ENCODE measurements at regions not wholly inside any gene's neighbourhood (a gene's known extent, or its start where the extent isn't known, plus 50 kb on each side); places are given as distances from the start of the nearest gene placed in this dataset.
A peak's percentile ranks its signal among the peaks of the same experiment; 100 is the strongest.

DNA sequence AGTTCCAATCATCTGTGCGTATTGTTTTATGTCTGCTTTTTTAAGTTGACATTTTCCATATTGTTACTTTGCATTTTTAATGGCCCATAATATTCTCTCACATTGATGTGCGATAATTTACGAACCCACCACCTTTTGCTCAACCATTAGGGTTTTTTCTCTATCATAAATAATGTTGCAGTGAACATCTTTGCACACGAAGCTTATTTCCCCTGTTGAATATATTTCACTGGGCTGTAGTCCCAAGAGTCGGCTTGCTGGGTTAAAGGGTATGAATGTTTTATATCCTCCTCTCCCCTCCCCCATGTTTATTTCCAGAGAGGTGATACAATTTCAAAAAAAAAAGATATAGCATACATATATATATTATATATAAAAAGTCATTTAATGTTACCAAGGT, 272.7 kb upstream of the RGMA start:
- ATAC-seq, result no peak
- TF ChIP-seq POLR2A (IDR thresholded peaks at IDR 0.05), result no peak
- TF ChIP-seq, protein P1, sequence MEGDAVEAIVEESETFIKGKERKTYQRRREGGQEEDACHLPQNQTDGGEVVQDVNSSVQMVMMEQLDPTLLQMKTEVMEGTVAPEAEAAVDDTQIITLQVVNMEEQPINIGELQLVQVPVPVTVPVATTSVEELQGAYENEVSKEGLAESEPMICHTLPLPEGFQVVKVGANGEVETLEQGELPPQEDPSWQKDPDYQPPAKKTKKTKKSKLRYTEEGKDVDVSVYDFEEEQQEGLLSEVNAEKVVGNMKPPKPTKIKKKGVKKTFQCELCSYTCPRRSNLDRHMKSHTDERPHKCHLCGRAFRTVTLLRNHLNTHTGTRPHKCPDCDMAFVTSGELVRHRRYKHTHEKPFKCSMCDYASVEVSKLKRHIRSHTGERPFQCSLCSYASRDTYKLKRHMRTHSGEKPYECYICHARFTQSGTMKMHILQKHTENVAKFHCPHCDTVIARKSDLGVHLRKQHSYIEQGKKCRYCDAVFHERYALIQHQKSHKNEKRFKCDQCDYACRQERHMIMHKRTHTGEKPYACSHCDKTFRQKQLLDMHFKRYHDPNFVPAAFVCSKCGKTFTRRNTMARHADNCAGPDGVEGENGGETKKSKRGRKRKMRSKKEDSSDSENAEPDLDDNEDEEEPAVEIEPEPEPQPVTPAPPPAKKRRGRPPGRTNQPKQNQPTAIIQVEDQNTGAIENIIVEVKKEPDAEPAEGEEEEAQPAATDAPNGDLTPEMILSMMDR (IDR thresholded peaks at IDR 0.05 in 4 of 5, conservative IDR thresholded peaks at IDR 0.05 in 1 of 5), result no peak
- H3K9me3 ChIP-seq, result no peaks in the 10 kb centered on the region

DNA sequence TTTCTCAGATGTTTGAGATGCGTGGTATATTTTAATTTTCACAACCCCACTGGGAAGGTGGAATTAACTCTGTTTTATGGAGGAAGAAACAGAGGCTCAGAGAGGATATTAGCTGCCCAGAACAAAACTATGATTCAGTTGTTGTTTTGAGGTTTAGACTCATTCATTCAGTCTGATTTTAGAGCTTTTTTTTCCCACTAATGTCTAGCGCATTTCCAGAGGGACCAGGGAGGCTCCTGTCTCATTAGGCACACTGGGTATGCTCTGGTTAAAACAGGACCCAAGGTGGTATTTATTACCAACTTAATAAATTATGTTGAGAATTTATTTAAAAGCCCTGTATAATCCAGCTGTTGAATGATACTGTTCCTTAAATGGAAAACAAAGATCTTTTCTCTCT, 272.0 kb upstream of the RGMA start:
- no peaks in the 10 kb centered on the region for H3K4me1 ChIP-seq
- DNase-seq (no peak), ATAC-seq (no peak)
- no peak overlapping the region for H3K4me3 ChIP-seq
- no peak for TF ChIP-seq POLR2A (IDR thresholded peaks at IDR 0.05)
- TF ChIP-seq, protein P1 (IDR thresholded peaks at IDR 0.05 in 4 of 5, conservative IDR thresholded peaks at IDR 0.05 in 1 of 5), result no peak
- H3K9me3 ChIP-seq, result no peaks in the 10 kb centered on the region
- no peaks in the 10 kb centered on the region for H3K27me3 ChIP-seq
- no peaks in the 10 kb centered on the region for H3K36me3 ChIP-seq
- in situ Hi-C loops (cut with MboI; ENCODE audit: low sequenced_read_pairs in 4 of 4), result no loop called here
- no peak overlapping the region for H3K27ac ChIP-seq
- intact Hi-C loops (cut with DNase I; ENCODE audit: low total_unique reads), result no loop called here

More for the DNA sequence above, 272.7 kb upstream of the RGMA start:
- Histone ChIP-seq H3K4me3 (no peak overlapping the region), H3K27me3 (no peaks in the 10 kb centered on the region), H3K27ac (no peak overlapping the region), H3K4me1 (no peaks in the 10 kb centered on the region), H3K36me3 (no peaks in the 10 kb centered on the region)
- DNase-seq, result no peak
- in situ Hi-C loops (cut with MboI; ENCODE audit: low sequenced_read_pairs in 4 of 4), result no loop called here
- intact Hi-C loops (cut with DNase I; ENCODE audit: low total_unique reads), result no loop called here

DNA sequence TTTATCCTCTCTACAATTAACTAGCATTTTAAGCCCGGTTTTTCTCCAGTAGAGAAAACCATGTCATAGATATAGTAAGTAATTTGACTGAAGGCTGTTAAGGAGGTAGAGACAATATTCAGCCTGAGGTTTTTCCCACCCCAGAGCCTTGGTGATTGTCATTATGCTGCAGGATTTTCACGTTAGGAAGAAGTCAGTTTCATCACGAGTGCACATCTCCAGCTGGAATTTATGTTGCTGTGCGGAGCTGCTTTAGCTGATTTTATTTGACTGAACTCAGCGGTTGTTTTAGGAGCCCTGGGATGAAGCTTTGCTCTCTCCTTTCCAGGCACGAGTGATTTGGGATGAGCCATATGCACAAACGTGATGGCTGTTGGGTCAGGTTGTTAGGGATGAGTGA, 271.3 kb upstream of the RGMA start:
- no peaks in the 10 kb centered on the region for H3K9me3 ChIP-seq
- H3K4me3 ChIP-seq, result no peak overlapping the region
- H3K27me3 ChIP-seq, result no peaks in the 10 kb centered on the region
- H3K27ac ChIP-seq, result no peak overlapping the region
- no peak for TF ChIP-seq POLR2A (IDR thresholded peaks at IDR 0.05)
- TF ChIP-seq, protein P1 (IDR thresholded peaks at IDR 0.05 in 4 of 5, conservative IDR thresholded peaks at IDR 0.05 in 1 of 5), result no peak
- DNase-seq (no peak), ATAC-seq (no peak)
- no peaks in the 10 kb centered on the region for H3K4me1 ChIP-seq
- in situ Hi-C loops (cut with MboI; ENCODE audit: low sequenced_read_pairs in 4 of 4) (no loop called here), intact Hi-C loops (cut with DNase I; ENCODE audit: low total_unique reads) (no loop called here)
- H3K36me3 ChIP-seq, result no peaks in the 10 kb centered on the region

DNA sequence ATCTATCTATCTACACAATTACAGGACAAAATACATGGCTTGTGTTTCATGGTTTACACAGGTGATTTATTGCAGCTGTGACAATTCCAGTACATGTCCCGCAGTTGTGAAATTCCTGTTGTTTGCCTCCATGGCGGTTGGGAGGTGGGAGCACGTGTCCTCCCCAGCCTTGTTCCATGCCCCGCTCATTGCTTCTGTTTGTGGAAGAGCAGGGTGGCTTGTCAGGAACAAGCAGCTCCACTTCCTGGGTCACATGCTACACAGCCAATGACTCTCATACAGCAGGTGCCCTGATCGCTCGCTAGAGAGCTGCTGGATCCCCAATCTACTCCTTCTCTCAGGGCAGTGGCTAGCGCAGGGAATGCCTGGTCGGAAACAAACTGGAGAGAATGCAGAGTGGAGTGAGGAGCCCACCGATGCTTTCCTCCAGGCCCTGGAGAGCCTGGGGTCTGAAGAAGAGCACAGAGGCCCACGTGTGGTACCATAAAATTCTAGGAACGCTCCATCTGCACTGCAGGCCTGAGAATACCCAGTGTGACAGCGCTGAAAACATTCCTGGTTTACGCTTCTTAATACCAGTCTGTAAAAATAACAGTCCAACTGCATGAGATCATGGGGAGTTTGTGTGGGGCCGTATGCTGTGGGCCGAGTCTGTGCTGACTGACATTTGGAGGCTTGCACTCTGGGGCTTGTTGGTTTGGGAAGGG, 270.6 kb upstream of the RGMA start:
- no peaks in the 10 kb centered on the region for H3K9me3 ChIP-seq
- ATAC-seq (peak; percentile 39 to 65), DNase-seq (peak in 1 of 2 donors; percentile 21)
- no peaks in the 10 kb centered on the region for H3K4me1 ChIP-seq
- no peaks in the 10 kb centered on the region for H3K36me3 ChIP-seq
- H3K4me3 ChIP-seq, result no peak overlapping the region
- no peak overlapping the region for H3K27ac ChIP-seq
- intact Hi-C loops (cut with DNase I; ENCODE audit: low total_unique reads) (no loop called here), in situ Hi-C loops (cut with MboI; ENCODE audit: low sequenced_read_pairs in 4 of 4) (no loop called here)
- no peaks in the 10 kb centered on the region for H3K27me3 ChIP-seq
- TF ChIP-seq POLR2A (IDR thresholded peaks at IDR 0.05), result no peak
- TF ChIP-seq, protein P1 (IDR thresholded peaks at IDR 0.05 in 4 of 5, conservative IDR thresholded peaks at IDR 0.05 in 1 of 5), result no peak

DNA sequence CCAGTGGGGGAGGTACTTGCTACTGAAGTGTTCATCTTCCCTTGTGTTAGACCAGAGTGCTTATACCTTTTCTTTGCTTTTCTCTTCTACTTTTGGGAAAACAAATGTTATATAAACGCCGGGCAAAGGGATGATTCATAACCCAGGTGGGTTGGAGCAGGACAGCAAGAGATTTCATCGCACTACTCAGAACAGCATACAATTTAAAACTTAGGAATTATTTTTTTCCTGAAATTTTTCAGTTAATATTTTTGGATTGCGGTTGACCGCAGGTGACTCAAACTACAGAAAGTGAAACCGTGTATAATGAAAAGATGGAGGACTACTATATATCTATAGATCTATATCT, 270.0 kb upstream of the RGMA start:
- in situ Hi-C loops (cut with MboI; ENCODE audit: low sequenced_read_pairs in 4 of 4) (no loop called here), intact Hi-C loops (cut with DNase I; ENCODE audit: low total_unique reads) (no loop called here)
- no peaks in the 10 kb centered on the region for H3K9me3 ChIP-seq
- ATAC-seq (no peak), DNase-seq (no peak)
- TF ChIP-seq, protein P1 (IDR thresholded peaks at IDR 0.05 in 4 of 5, conservative IDR thresholded peaks at IDR 0.05 in 1 of 5), result no peak
- no peak for TF ChIP-seq POLR2A (IDR thresholded peaks at IDR 0.05)
- no peaks in the 10 kb centered on the region for H3K4me1 ChIP-seq
- H3K27ac ChIP-seq, result no peak overlapping the region
- no peaks in the 10 kb centered on the region for H3K36me3 ChIP-seq
- H3K27me3 ChIP-seq, result no peaks in the 10 kb centered on the region
- H3K4me3 ChIP-seq, result no peak overlapping the region

Data from gastrocnemius medialis (tissue), 4 donors.